Osteoblast (primary cell): ENCODE measurements at regions not wholly inside any gene's neighbourhood (a gene's known extent, or its start where the extent isn't known, plus 50 kb on each side); places are given as distances from the start of the nearest gene placed in this dataset.

Experiments used
- DNase-seq: peaks from one replicate; pipeline ENCODE4 v3.0.0; 2011; ENCODE audit warnings: low spot score, mixed read lengths; ENCODE audit not compliant: insufficient read length; ENCODE audit errors: missing footprints
- H2AFZ ChIP-seq: 2 replicates; pipeline ENCODE4 v1.6.0; 2011; ENCODE audit warnings: mild to moderate bottlenecking, low read length
- H3K27ac ChIP-seq: 2 replicates; pipeline ENCODE4 v1.5.1; 2011; ENCODE audit warnings: mild to moderate bottlenecking, low read depth, low read length, moderate library complexity
- H3K27me3 ChIP-seq: 2 replicates; pipeline ENCODE4 v1.6.0; 2012; ENCODE audit warnings: mild to moderate bottlenecking, control low read depth, inconsistent platforms, low read length, moderate library complexity; ENCODE audit not compliant: insufficient read depth
- H3K36me3 ChIP-seq: 2 replicates; pipeline ENCODE4 v1.5.1; 2011; ENCODE audit warnings: mild to moderate bottlenecking, low read length, control low read depth, moderate library complexity; ENCODE audit not compliant: insufficient read depth
- H3K4me1 ChIP-seq: 2 replicates; pipeline ENCODE4 v1.5.1; 2011; ENCODE audit warnings: mild to moderate bottlenecking, low read length, control low read depth, moderate library complexity; ENCODE audit not compliant: insufficient read depth
- H3K4me2 ChIP-seq: 2 replicates; pipeline ENCODE4 v1.6.0; 2011; ENCODE audit warnings: mild to moderate bottlenecking, low read length; ENCODE audit not compliant: insufficient read depth
- H3K4me3 ChIP-seq: fragments of 200-600 bp; sonication (generic); 3 replicates; pipeline ENCODE4 v1.5.1; 2012; ENCODE audit warnings: mild to moderate bottlenecking, low read length, inconsistent platforms; ENCODE audit not compliant: insufficient read depth
- H3K79me2 ChIP-seq: 2 replicates; pipeline ENCODE4 v1.6.0; 2012; ENCODE audit warnings: mild to moderate bottlenecking, low read length, control low read depth, inconsistent platforms; ENCODE audit not compliant: insufficient read depth
- H3K9me3 ChIP-seq: 2 replicates; pipeline ENCODE4 v1.5.1; 2011; ENCODE audit warnings: low read depth, low read length, control low read depth
- H4K20me1 ChIP-seq: 2 replicates; pipeline ENCODE4 v1.6.0; 2012; ENCODE audit warnings: mild to moderate bottlenecking, low read length, control low read depth; ENCODE audit not compliant: insufficient read depth
- CTCF ChIP-seq: IDR thresholded peaks from 2 replicates; pipeline ENCODE4 v1.5.1; 2011; ENCODE audit warnings: mild to moderate bottlenecking, low read depth, low read length, moderate library complexity; ENCODE audit errors: extremely low read depth

GRCh38 chr4:144456196-144456595, 189.8 kb upstream of the HHIP start:
- H3K9me3 ChIP-seq, result no peaks in the 10 kb centered on the region
- DNase-seq, result no peak
- TF ChIP-seq CTCF, result no peak
- no peaks in the 10 kb centered on the region for H3K79me2 ChIP-seq
- no peak overlapping the region for H3K27ac ChIP-seq
- no peak overlapping the region for H2AFZ ChIP-seq
- H3K4me3 ChIP-seq, result no peak overlapping the region
- no peaks in the 10 kb centered on the region for H4K20me1 ChIP-seq
- H3K27me3 ChIP-seq, result no peaks in the 10 kb centered on the region
- H3K36me3 ChIP-seq, result no peaks in the 10 kb centered on the region
- H3K4me2 ChIP-seq, result no peak overlapping the region
- H3K4me1 ChIP-seq, result no peaks in the 10 kb centered on the region

GRCh38 chr4:144461906-144462305, 184.1 kb upstream of the HHIP start:
- Histone ChIP-seq H3K4me1 (no peaks in the 10 kb centered on the region), H3K27ac (no peak overlapping the region), H3K36me3 (no peaks in the 10 kb centered on the region), H3K4me3 (no peak overlapping the region), H3K9me3 (no peaks in the 10 kb centered on the region), H2AFZ (no peak overlapping the region), H3K79me2 (no peaks in the 10 kb centered on the region), H4K20me1 (no peaks in the 10 kb centered on the region), H3K27me3 (no peaks in the 10 kb centered on the region), H3K4me2 (no peak overlapping the region)
- DNase-seq, result peak; percentile 23
- TF ChIP-seq CTCF, result no peak

- no peaks in the 10 kb centered on the region for H3K4me1 ChIP-seq
- H4K20me1 ChIP-seq, result no peaks in the 10 kb centered on the region
- H3K9me3 ChIP-seq, result no peaks in the 10 kb centered on the region
- H3K27ac ChIP-seq, result no peak overlapping the region
- H3K4me2 ChIP-seq, result no peak overlapping the region
- H3K27me3 ChIP-seq, result no peaks in the 10 kb centered on the region
- no peaks in the 10 kb centered on the region for H3K79me2 ChIP-seq
- H2AFZ ChIP-seq, result no peak overlapping the region
- TF ChIP-seq CTCF, result no peak
- DNase-seq, result no peak
- no peak overlapping the region for H3K4me3 ChIP-seq
- no peaks in the 10 kb centered on the region for H3K36me3 ChIP-seq
Observed at GRCh38 chr4:144463236-144463635, 182.7 kb upstream of the HHIP start.

GRCh38 chr4:144463896-144464295, 182.1 kb upstream of the HHIP start:
- Histone ChIP-seq H3K9me3 (no peaks in the 10 kb centered on the region), H3K27me3 (no peaks in the 10 kb centered on the region), H3K27ac (no peak overlapping the region), H2AFZ (no peak overlapping the region), H3K4me1 (no peaks in the 10 kb centered on the region), H3K4me3 (no peak overlapping the region), H3K36me3 (no peaks in the 10 kb centered on the region), H3K4me2 (no peak overlapping the region), H4K20me1 (no peaks in the 10 kb centered on the region), H3K79me2 (no peaks in the 10 kb centered on the region)
- DNase-seq, result no peak
- no peak for TF ChIP-seq CTCF
